Choroid plexus epithelial cell (primary cell): ENCODE measurements at regions not wholly inside any gene's neighbourhood (a gene's known extent, or its start where the extent isn't known, plus 50 kb on each side); places are given as distances from the start of the nearest gene placed in this dataset.
"Not testable (repeated sequence)": the region's sequence is repeated elsewhere in the genome, so short reads cannot be mapped to it uniquely, and the experiment has no call there.

Experiments
- DNase-seq: peaks from one replicate; pipeline ENCODE4 v3.0.0-alpha.2; 2010; ENCODE audit warnings: low read depth
- H3K4me3 ChIP-seq: 2 replicates; pipeline ENCODE4 v1.5.1; 2011; ENCODE audit warnings: low read depth, mild to moderate bottlenecking, control low read depth, low read length, moderate library complexity
- CTCF ChIP-seq: conservative IDR thresholded peaks from 2 replicates; pipeline ENCODE4 v1.5.1; 2011; ENCODE audit warnings: low read depth, mild to moderate bottlenecking, control low read depth, inconsistent platforms, low read length, moderate library complexity

GRCh38 chr14:28398506-28398905, 368.1 kb upstream of the FOXG1 start:
- no peak for TF ChIP-seq CTCF
- H3K4me3 ChIP-seq = no peak overlapping the region
- peak; percentile 23 for DNase-seq

- not testable (repeated sequence) for H3K4me3 ChIP-seq, DNase-seq
Measured at GRCh38 chr14:28401705-28402104, 364.9 kb upstream of the FOXG1 start.

GRCh38 chr14:28406196-28406595, 360.4 kb upstream of the FOXG1 start:
- no peak for TF ChIP-seq CTCF
- H3K4me3 ChIP-seq = no peak overlapping the region
- DNase-seq = peak; percentile 65

GRCh38 chr14:28407031-28407825, 359.4 kb upstream of the FOXG1 start:
- H3K4me3 ChIP-seq = no peak overlapping the region
- DNase-seq = no peak
- TF ChIP-seq CTCF = no peak

- no peak for TF ChIP-seq CTCF
- no peak overlapping the region for H3K4me3 ChIP-seq
- DNase-seq = no peak
Measured at GRCh38 chr14:28407996-28408395, 358.6 kb upstream of the FOXG1 start.

- peak; percentile 33 for TF ChIP-seq CTCF
- H3K4me3 ChIP-seq = no peak overlapping the region
- DNase-seq = peak; percentile 70
Measured at GRCh38 chr14:28412077-28412476, 354.5 kb upstream of the FOXG1 start.

GRCh38 chr14:28426960-28427359, 339.6 kb upstream of the FOXG1 start:
- TF ChIP-seq CTCF = no peak

GRCh38 chr14:28436821-28437220, 329.8 kb upstream of the FOXG1 start:
- TF ChIP-seq CTCF = no peak
- DNase-seq = no peak
- no peak overlapping the region for H3K4me3 ChIP-seq

More at GRCh38 chr14:28426960-28427359, 339.6 kb upstream of the FOXG1 start:
- DNase-seq = no peak
- H3K4me3 ChIP-seq = no peak overlapping the region
